ENCODE measurements at regions not wholly inside any gene's neighbourhood (a gene's known extent, or its start where the extent isn't known, plus 50 kb on each side); places are given as distances from the start of the nearest gene placed in this dataset.

GRCh38 chr9:129400971-129401622 lies 219.8 kb downstream of the C9orf50 start:
- DNase-seq (ENCODE audit: low read depth in 2 of 2) = no peak

DNA sequence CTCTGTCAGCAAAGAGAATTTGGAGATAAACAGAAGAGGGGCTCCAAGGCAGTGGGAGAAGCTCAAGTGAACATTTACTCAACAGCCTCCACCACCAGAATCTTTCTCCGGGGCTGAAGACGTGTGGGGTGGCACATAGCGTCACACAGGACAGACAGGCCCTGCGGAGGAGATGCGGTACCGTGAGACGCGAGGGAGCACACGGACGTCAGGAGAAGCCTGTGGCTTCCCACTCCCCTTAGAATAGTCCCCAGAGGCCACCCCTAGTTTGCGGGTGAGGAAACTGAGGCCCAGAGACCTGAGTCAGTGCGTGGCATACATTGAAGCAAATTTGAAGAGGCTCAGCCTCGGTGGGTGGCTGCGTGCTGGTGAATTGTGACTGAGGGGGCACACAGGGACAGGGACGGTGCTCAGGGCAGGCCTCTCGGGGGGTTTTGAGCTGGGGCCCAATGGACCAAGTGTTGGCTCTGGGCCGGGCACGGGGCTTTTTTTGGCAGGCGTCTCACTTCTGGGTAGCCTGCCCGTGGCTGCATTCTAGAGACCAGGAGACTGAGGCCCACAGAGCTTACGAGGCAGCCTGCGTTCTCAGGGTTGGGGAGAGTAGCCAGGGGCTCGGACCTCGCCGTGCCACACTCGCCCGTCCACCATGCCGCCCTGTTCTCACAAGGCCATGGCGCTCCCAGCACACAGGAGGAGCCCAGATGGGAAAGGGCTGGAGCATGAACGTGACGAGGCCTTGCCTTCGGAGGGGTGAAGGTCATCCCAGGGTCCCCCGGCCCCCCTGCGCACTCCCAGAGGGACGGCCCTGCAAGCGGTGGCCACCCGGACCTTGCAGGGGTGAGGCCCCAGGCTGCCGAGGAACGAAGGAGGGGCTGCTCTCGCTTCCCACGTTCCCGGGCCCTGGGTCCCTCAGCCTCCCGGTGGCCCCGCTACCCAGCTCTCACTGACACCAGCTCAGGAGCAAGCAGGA lies 220.6 kb downstream of the C9orf50 start:
- no peak for DNase-seq (ENCODE audit: low read depth in 2 of 2)

DNA sequence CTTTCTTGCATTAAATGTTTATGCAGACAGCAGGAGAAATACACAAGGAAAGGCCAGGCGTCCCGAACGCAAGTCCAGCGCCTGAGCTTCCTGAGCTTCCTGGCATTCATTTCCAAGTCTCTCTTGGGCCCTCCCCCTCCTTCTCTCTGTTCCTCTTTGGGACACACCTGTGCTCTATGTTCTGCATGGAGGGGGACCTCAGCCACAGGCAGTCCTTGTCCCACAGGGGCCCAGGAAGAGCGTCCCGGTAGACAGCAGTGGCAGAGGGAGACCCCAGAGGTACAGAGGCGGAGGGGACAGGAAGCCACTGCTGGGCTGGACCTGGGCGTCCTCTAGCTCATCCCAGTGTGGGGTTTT lies 221.3 kb downstream of the C9orf50 start:
- DNase-seq (ENCODE audit: low read depth in 2 of 2) = no peak

DNA sequence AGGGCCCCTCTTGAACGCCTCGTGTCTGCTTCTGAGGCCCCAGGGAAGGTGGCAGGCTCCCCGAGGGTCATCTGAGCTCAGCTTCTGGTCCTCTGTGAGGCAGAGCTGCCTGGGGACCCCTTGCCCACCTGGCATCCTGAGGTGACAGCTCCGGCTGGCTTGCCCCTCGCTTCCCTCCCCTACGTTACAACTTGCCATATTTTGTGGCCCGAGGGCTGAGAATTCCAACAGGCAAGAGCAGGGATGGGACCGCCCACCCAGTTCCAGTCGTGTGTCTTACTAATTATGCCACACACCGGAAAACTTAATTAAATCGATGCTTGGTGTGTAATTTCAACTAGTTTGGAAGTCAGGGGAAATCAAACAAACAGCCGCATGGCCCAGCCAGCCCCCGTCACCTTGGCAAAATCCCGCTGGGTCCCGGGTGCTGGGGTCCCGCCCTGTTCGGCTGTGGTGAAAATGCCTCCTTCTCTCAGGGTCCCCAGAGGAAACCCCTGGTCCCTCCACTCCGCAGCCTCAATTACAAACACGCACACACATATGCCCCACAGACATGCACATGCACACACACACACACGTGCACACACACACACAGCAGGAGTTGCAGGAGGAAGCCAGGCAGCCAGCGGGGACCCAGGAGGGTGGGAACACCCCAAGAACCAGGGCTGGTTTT lies 221.0 kb upstream of the IER5L start:
- DNase-seq (ENCODE audit: low read depth in 2 of 2) = no peak

GRCh38 chr9:129398101-129398960 lies 220.3 kb upstream of the IER5L start:
- no peak for DNase-seq (ENCODE audit: low read depth in 2 of 2)

- DNase-seq (ENCODE audit: low read depth in 2 of 2) = no peak
These were observed 219.3 kb upstream of the IER5L start for GRCh38 chr9:129397335-129397734.

DNA sequence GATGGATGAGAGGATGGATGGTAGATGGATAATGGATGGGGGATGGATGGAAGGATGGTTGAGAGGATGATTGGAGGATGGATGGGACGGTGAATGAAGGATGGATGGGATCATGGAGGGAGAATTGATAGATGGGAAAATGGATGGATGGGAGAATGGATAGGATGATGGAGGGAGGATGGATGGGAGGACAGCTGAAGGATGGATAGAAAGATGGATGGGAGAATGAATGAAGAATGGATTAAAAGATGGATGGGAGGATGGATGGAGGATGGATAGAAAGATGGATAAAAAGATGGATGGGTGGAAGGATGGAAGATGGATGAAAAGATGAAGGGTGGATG lies 218.3 kb upstream of the IER5L start:
- no peak for DNase-seq (ENCODE audit: low read depth in 2 of 2)

- DNase-seq (ENCODE audit: low read depth in 2 of 2) = no peak
These were observed 217.7 kb upstream of the IER5L start for GRCh38 chr9:129395633-129396364.

DNA sequence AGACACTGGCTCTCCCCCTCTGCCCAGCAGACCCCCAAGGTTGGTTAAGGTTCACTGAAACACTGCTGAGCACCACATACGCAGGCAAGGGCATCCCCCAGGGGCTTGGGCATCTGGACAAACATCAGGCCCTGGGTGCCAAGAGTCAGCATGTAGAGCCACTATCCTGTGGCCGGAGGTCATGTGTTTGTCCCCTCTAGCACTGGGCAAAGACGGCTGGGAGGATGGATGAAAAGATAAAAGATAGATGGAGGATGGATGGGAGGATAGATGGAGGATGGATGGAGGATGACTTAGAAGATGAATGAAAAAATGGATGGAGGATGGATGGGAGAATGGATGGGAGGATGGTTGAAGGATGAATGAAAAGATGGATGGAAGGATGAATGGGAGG lies 216.8 kb upstream of the IER5L start:
- no peak for DNase-seq (ENCODE audit: low read depth in 2 of 2)

GRCh38 chr9:129394061-129394885 lies 216.2 kb upstream of the IER5L start:
- DNase-seq (ENCODE audit: low read depth in 2 of 2) = no peak

DNA sequence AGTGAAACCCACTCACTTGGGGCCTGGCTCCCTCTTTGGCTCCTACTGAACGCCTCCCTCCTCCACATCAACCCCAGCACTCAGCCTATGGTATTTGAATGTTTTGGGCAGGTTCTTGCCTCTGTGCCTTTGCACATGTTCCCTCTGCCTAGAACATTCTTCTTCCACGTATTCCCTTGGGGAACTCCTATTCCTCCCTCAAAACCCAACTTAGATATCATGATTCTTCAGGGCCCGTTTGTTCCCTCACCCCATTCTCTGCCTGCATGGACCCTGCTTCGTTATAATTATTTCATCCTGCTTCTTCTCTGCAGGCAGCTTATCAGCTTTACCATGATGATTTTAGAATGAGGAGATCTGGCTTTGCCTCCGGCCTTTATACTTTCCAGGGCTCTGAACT lies 215.0 kb upstream of the IER5L start:
- no peak for DNase-seq (ENCODE audit: low read depth in 2 of 2)

DNA sequence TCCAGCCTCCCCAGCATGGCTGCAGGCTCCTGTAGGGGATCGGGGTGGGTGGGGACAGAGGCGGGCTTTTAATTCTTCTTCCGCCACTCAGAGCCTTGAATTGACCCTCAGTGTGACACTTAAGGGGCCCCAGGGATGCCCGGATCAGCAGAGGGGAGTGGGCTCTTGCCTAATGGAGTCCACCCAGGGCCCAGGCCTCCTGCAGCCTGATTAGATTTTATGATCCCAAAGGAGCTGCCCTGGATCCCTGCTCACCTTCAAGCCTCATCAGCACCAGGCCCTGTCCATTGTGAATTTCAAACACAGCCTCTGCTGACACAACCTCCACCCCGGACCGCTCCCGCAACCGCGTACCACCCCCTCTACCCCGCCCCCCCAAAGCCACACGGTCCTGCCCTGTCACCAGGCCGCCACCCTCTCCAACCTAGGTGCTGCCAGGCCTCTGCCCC lies 214.1 kb upstream of the IER5L start:
- DNase-seq (ENCODE audit: low read depth in 2 of 2) = no peak

DNA sequence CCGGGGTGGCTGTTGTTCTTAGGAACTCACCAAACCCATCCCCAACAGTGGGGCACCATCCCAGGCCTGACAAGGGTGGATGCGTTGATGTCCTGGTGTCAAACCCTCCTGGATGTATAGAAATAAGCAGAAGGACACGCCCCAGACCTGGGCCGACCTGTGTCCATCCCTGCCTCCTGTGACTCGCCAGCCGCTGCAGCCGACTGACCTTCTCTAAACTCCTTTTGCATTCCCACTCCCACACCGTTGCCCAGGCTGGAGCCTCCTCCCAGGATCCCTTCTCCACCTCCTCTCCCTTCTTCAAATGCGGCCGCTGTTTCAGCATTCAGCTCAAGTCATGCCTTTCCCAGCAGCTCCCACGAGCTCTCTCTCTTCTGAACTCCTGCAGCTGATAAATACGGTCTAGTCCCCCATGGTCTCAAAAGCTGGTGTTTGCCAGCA lies 213.2 kb upstream of the IER5L start:
- no peak for DNase-seq (ENCODE audit: low read depth in 2 of 2)

DNA sequence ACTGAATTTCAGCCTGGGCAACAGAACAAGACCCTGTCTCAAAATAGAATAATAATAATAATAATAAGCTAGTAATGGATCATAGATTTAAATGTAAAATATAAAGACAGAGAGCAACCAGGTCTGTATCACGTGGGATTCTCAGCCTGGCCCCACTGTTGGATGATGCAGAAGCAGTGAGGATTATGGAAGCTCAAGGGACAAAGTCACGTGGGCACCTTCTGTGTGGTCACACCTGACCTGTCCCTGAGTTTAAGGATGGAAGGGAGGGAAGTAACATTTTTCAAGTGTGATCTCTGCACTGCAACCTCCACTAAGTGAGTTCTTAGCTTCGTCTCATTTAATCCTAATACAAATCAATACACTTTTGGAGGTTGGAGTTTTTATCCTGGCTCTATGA lies 212.5 kb upstream of the IER5L start:
- no peak for DNase-seq (ENCODE audit: low read depth in 2 of 2)

GRCh38 chr9:129387822-129388221 lies 209.8 kb upstream of the IER5L start:
- no peak for DNase-seq (ENCODE audit: low read depth in 2 of 2)

GRCh38 chr9:129386812-129387177 lies 208.7 kb upstream of the IER5L start:
- DNase-seq (ENCODE audit: low read depth in 2 of 2) = no peak

DNA sequence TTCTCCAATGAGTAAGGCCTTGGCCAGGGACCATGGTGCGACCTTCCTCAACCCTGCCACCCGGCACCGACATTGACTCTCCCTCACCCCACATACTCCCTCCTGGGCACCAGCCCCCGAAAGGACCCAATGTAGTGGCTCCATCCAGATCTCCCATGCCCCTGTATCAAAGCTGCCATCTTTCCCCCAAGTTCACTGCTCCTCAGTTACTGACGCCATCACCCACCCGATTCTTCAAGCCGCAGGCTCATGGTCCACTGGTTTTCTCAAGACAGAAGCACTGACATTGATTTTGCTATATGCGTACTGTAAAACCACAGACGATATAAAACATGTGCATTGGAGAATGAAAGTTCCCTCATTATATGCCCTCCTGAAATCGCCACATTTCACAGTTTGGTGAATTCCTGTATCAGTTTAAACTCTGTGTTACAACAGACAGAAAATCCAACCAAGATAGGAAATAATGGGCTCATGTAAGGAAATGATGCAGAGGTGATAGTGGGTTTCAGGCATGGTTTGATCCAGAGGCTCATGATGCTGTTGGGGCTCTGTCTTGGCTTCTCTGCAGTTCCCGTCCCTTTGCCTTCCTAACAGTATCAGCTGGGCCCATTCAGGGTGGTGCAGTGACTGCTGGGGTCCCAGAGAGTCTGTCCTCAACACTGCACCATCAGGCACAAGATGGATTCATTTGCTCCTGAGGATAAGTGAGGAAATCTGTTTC lies 207.3 kb upstream of the IER5L start:
- DNase-seq (ENCODE audit: low read depth in 2 of 2) = no peak

DNA sequence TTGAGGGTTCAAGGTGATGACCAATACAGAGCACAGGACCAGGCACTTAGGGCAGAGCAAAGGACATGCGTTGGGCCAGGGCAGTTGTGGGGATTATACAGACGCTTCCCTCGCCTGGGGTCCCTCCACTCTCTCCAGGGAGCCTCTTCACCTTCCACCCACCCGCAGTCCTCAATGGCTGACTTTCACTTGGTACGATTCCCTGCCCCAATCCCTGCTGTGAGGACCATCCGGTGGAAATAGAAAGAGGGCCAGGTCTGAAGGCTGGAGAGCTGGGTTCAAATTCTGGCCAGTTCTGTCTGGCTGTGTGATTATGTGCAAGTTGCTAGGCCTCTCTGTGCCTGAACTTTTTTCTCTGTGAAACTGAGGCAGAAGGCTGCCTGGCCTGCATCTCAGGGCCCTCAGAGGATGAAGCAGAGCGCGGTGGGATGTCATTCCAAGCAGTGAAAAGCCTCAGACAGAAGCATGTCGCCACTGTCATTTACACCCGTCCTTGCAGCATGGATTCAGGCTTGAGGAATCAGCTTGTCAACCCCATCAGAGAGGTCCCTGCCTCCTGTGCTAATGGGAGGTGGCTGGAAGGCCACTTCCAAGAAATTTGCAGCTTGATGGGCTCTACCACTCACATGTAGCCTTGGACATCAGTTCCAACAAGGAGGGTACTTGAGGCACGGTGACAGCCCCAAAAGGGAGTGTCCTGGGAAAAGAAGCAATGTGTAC lies 206.6 kb upstream of the IER5L start:
- no peak for DNase-seq (ENCODE audit: low read depth in 2 of 2)

Data from stimulated activated CD8-positive, alpha-beta memory T cell treated with anti-CD3 and anti-CD28 coated beads, Interleukin-2, amount 100 ng/mL, for 48 hours (primary cell).